Thyroid gland (tissue), 4 donors: ENCODE measurements at regions not wholly inside any gene's neighbourhood (a gene's known extent, or its start where the extent isn't known, plus 50 kb on each side); places are given as distances from the start of the nearest gene placed in this dataset.

Source experiments
- DNase-seq, 2 donors: peaks; one replicate each; pipeline ENCODE4 v3.0.0-alpha.2; 2019
- H3K27ac ChIP-seq, 3 donors: fragments of 200-600 bp; sonication (generic); 1 replicate in 2 of 3; 2 replicates in 1 of 3; pipeline ENCODE4 v1.5.1; 2016 to 2019; ENCODE audit warnings: mild to moderate bottlenecking in 1 of 3, moderate library complexity in 1 of 3
- H3K27me3 ChIP-seq: fragments of 200-600 bp; sonication (generic); one replicate; pipeline ENCODE4 v1.5.1; 2019
- H3K36me3 ChIP-seq, 2 donors: fragments of 200-600 bp; sonication (generic); one replicate each; pipeline ENCODE4 v1.5.1; 2016 to 2019
- H3K4me1 ChIP-seq, 2 donors: fragments of 200-600 bp; sonication (generic); one replicate each; pipeline ENCODE4 v1.5.1; 2017 to 2019
- H3K4me3 ChIP-seq, 3 donors: fragments of 200-600 bp; sonication (generic); replicated peaks in 1 of 3; 1 replicate in 2 of 3; 2 replicates in 1 of 3; pipeline ENCODE4 v1.5.1; 2016; ENCODE audit warnings: mild to moderate bottlenecking in 1 of 3
- H3K9me3 ChIP-seq: fragments of 200-600 bp; sonication (generic); one replicate; pipeline ENCODE4 v1.5.1; 2017
- POLR2A ChIP-seq, 2 donors: fragments of 450-650 bp; IDR thresholded peaks; one replicate each; pipeline ENCODE4 v1.6.1; 2017; ENCODE audit warnings: antibody characterized with exemption in 2 of 2, mild to moderate bottlenecking in 2 of 2, moderate library complexity in 1 of 2
- WGBS, 2 donors: methylation state at CpG; one replicate each; pipeline ENCODE4 v1.1.5; 2017; 5-methylcytosine and 5-hydroxymethylcytosine counted together
- intact Hi-C: fragments of 100-400 bp; cut with DNase I; formaldehyde crosslinking; loops from one replicate; pipeline ENCODE4 v1.15.1; 2023
- TF ChIP-seq, protein P1 (sequence below), 6 experiments: fragments of 200-600 bp in 3 of 6; fragments of 450-650 bp in 3 of 6; sonication (generic) in 3 of 6; IDR thresholded peaks; one replicate each; pipeline ENCODE4 v1.5.1; 2016 to 2019; ENCODE audit warnings: antibody characterized with exemption in 6 of 6, mild to moderate bottlenecking in 2 of 6, inconsistent platforms in 1 of 6, moderate library complexity in 1 of 6

- Histone ChIP-seq H3K36me3 (no peaks in the 10 kb centered on the region), H3K27ac (no peak overlapping the region), H3K4me1 (peaks cover 3 to 17% of the 10 kb centered on the region in 2 donors), H3K27me3 (no peaks in the 10 kb centered on the region), H3K4me3 (no peak overlapping the region), H3K9me3 (no peaks in the 10 kb centered on the region)
- no peak for DNase-seq
- TF ChIP-seq, protein P1, sequence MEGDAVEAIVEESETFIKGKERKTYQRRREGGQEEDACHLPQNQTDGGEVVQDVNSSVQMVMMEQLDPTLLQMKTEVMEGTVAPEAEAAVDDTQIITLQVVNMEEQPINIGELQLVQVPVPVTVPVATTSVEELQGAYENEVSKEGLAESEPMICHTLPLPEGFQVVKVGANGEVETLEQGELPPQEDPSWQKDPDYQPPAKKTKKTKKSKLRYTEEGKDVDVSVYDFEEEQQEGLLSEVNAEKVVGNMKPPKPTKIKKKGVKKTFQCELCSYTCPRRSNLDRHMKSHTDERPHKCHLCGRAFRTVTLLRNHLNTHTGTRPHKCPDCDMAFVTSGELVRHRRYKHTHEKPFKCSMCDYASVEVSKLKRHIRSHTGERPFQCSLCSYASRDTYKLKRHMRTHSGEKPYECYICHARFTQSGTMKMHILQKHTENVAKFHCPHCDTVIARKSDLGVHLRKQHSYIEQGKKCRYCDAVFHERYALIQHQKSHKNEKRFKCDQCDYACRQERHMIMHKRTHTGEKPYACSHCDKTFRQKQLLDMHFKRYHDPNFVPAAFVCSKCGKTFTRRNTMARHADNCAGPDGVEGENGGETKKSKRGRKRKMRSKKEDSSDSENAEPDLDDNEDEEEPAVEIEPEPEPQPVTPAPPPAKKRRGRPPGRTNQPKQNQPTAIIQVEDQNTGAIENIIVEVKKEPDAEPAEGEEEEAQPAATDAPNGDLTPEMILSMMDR (IDR thresholded peaks at IDR 0.05), result no peak
- TF ChIP-seq POLR2A (IDR thresholded peaks at IDR 0.05), result no peak
- intact Hi-C loops, result no loop called here
- WGBS, 2 donors, result 81 to 85% methylated on average over 3 of the region's 3 CpGs
Observed at GRCh38 chr2:200155652-200156051, 150.8 kb upstream of the SPATS2L start.

GRCh38 chr2:200156166-200156835 is 150.2 kb upstream of the SPATS2L start:
- WGBS, 2 donors, result 65 to 80% methylated on average over 5 of the region's 5 CpGs

DNA sequence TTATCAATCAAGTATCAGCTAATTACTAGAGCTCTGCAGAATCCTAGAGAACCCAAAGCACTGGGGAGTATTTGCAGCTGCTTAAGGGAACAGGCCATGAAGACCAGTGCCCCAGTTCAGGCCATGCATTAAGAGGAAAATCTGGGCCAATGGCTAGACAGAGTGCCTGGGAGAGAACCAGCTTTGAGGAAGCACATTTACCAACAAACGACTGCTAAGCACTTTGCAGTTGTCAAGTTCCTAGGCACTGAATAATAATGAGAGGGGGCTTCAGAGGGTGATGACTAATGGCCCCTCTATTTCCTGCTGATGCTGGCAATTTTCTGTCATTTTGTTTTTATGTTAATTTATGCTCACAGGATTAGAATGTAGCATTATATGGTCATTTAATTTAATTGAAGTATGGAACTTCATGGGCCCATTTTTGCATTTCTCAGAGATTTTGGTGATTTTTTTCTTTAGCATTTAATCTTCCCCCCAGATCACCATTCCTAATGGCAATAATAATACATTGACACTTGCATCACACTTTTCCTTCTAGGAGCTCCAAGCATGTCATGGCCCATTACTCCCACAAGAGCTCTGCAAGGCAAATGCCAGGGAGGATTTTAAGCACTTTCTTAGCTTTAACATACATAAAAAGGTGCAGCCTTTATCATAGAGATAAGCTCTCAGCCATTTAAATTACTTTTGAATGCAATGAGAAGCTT is 147.7 kb upstream of the SPATS2L start:
- intact Hi-C loops, result no loop called here
- no peak for TF ChIP-seq POLR2A (IDR thresholded peaks at IDR 0.05)
- TF ChIP-seq, protein P1 (IDR thresholded peaks at IDR 0.05), result no peak
- Histone ChIP-seq H3K4me3 (no peak overlapping the region), H3K27ac (no peak overlapping the region), H3K4me1 (peaks cover 3 to 17% of the 10 kb centered on the region in 2 donors), H3K27me3 (no peaks in the 10 kb centered on the region), H3K36me3 (no peaks in the 10 kb centered on the region), H3K9me3 (no peaks in the 10 kb centered on the region)
- 27 to 57% methylated on average over 1 of the region's 1 CpG for WGBS, 2 donors
- DNase-seq, result peak in 1 of 2 donors; percentile 17

More at GRCh38 chr2:200156166-200156835, 150.2 kb upstream of the SPATS2L start:
- intact Hi-C loops, result no loop called here
- Histone ChIP-seq H3K27me3 (no peaks in the 10 kb centered on the region), H3K27ac (no peak overlapping the region), H3K36me3 (no peaks in the 10 kb centered on the region), H3K4me3 (peak overlapping the region in 1 of 3 donors; percentile 5), H3K9me3 (no peaks in the 10 kb centered on the region), H3K4me1 (peaks cover 3 to 17% of the 10 kb centered on the region in 2 donors)
- DNase-seq, result peak in 1 of 2 donors; percentile 9
- TF ChIP-seq, protein P1 (IDR thresholded peaks at IDR 0.05), result no peak
- no peak for TF ChIP-seq POLR2A (IDR thresholded peaks at IDR 0.05)

DNA sequence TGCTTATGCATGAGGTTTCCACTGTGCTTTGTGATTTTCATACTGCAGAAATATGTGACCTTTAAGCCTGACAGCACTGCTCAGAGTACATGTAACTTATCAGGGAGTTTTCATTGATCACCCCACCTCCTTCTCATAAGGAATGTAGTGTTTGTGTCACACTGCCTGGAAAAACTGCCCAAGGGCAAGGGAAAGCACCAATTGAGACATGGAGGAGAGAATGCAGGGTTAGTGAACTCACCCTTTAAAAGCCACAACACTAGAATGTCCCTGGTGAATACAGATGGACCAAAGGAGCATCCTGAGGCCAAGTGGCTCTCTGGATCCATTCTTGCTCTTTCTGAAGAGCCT is 147.2 kb upstream of the SPATS2L start:
- no peaks in the 10 kb centered on the region for H3K36me3 ChIP-seq
- H3K4me3 ChIP-seq, result no peak overlapping the region
- H3K9me3 ChIP-seq, result no peaks in the 10 kb centered on the region
- no peaks in the 10 kb centered on the region for H3K27me3 ChIP-seq
- peak; percentile 26 to 33 for DNase-seq
- intact Hi-C loops, result no loop called here
- H3K4me1 ChIP-seq, result peaks cover 3 to 17% of the 10 kb centered on the region in 2 donors
- no peak overlapping the region for H3K27ac ChIP-seq
- TF ChIP-seq, protein P1 (IDR thresholded peaks at IDR 0.05), result no peak
- no peak for TF ChIP-seq POLR2A (IDR thresholded peaks at IDR 0.05)
